ENCODE measurements at regions not wholly inside any gene's neighbourhood (a gene's known extent, or its start where the extent isn't known, plus 50 kb on each side); places are given as distances from the start of the nearest gene placed in this dataset.
"Not testable (repeated sequence)": the region's sequence is repeated elsewhere in the genome, so short reads cannot be mapped to it uniquely, and the experiment has no call there.

- not testable (repeated sequence) for TF ChIP-seq POLR2A (IDR thresholded peaks at IDR 0.05; ENCODE audit: low read depth, low read length); TAF1 (IDR thresholded peaks at IDR 0.05; ENCODE audit: borderline replicate concordance, low read depth, low read length); POLR2AphosphoS5 (IDR thresholded peaks at IDR 0.05; ENCODE audit: low read depth, low read length)
Observed at GRCh38 chr5:1710091-1710490, 89.5 kb downstream of the MRPL36 start.
